ENCODE measurements at regions not wholly inside any gene's neighbourhood (a gene's known extent, or its start where the extent isn't known, plus 50 kb on each side); places are given as distances from the start of the nearest gene placed in this dataset.

DNA sequence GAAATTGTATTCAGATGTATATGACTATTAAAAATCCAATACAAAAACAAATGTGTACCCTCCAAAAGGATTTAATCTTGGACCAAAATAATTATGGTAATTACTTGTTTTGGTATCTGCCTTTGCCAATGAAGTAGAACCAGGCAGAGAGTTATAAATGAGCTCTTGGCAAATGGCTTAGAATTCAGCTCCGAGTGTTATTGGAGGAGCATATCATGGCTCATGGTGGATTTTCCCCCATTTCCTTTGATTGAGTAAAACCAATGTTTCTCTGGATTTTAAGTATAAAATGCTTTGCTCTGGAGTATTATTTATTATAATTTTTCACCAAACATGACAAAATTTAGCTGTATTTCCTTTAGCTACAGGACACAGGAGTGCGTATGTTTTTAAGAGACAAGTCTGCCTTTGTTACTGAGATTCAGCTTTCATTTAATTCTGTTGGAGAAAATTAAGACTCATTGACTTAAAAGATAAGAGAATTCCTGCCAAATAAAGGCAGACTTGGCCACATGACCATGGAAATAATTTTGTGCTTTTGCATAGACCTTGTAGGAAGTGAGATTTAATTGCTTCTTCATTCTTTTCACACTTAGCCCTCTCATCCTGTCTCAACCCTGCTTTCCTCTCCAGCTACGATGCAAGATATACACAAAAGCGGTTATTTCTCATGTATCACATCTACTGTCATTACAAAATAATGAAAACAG is 281.0 kb upstream of the SOX11 start:
- Histone ChIP-seq H3K9me3 (ENCODE audit: insufficient read depth, low read length, severe bottlenecking) (no peaks in the 10 kb centered on the region), H3K4me2 (ENCODE audit: insufficient read depth, low read length) (no peak overlapping the region), H3K9ac (ENCODE audit: low read depth, low read length) (no peak overlapping the region), H4K20me1 (ENCODE audit: insufficient read depth, low read length) (no peaks in the 10 kb centered on the region), H3K36me3 (ENCODE audit: insufficient read depth, low read length) (no peaks in the 10 kb centered on the region), H3K27ac (ENCODE audit: low read length) (no peak overlapping the region), H3K4me1 (ENCODE audit: insufficient read depth, low read length) (no peaks in the 10 kb centered on the region), H3K27me3 (ENCODE audit: insufficient read depth, low read length, poor library complexity) (no peaks in the 10 kb centered on the region), H3K4me3 (ENCODE audit: low read depth in 1 of 2, low read length in 2 of 2) (no peak overlapping the region), H2AFZ (ENCODE audit: low read depth, low read length) (no peak overlapping the region), H3K79me2 (ENCODE audit: insufficient read depth, low read length) (no peaks in the 10 kb centered on the region)
- TF ChIP-seq, protein P1, sequence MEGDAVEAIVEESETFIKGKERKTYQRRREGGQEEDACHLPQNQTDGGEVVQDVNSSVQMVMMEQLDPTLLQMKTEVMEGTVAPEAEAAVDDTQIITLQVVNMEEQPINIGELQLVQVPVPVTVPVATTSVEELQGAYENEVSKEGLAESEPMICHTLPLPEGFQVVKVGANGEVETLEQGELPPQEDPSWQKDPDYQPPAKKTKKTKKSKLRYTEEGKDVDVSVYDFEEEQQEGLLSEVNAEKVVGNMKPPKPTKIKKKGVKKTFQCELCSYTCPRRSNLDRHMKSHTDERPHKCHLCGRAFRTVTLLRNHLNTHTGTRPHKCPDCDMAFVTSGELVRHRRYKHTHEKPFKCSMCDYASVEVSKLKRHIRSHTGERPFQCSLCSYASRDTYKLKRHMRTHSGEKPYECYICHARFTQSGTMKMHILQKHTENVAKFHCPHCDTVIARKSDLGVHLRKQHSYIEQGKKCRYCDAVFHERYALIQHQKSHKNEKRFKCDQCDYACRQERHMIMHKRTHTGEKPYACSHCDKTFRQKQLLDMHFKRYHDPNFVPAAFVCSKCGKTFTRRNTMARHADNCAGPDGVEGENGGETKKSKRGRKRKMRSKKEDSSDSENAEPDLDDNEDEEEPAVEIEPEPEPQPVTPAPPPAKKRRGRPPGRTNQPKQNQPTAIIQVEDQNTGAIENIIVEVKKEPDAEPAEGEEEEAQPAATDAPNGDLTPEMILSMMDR (IDR thresholded peaks at IDR 0.05; ENCODE audit: borderline replicate concordance, extremely low read depth, low read length, poor library complexity, severe bottlenecking) = no peak
- TF ChIP-seq EZH2 (IDR thresholded peaks at IDR 0.05; ENCODE audit: borderline replicate concordance, low read depth, low read length, severe bottlenecking) = no peak
- DNase-seq (no peak), ATAC-seq (ENCODE audit: insufficient read depth, low read depth) (no peak)

DNA sequence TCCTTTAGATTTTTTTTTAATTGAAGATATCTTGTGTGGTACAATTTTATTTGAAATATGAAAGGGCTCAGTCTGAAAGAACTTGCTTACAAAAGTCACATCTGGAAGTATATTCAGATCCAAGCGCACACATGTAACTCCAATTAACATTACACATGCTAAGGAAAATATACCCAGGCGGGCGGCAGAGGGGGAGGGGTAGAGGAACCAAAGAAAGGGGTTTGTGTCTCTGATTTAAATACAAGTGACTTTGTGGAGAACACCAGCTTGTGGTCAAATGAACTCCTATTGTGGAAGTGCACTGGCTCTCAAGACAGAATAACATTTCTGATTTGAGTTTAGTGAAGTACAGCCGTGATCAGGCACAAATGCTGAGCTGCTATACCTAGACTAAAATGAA is 280.2 kb upstream of the SOX11 start:
- no peak overlapping the region for H3K4me2 ChIP-seq (ENCODE audit: insufficient read depth, low read length)
- no peaks in the 10 kb centered on the region for H3K9me3 ChIP-seq (ENCODE audit: insufficient read depth, low read length, severe bottlenecking)
- no peaks in the 10 kb centered on the region for H4K20me1 ChIP-seq (ENCODE audit: insufficient read depth, low read length)
- no peaks in the 10 kb centered on the region for H3K27me3 ChIP-seq (ENCODE audit: insufficient read depth, low read length, poor library complexity)
- H3K9ac ChIP-seq (ENCODE audit: low read depth, low read length) = no peak overlapping the region
- H3K4me3 ChIP-seq (ENCODE audit: low read depth in 1 of 2, low read length in 2 of 2) = no peak overlapping the region
- no peaks in the 10 kb centered on the region for H3K79me2 ChIP-seq (ENCODE audit: insufficient read depth, low read length)
- TF ChIP-seq EZH2 (IDR thresholded peaks at IDR 0.05; ENCODE audit: borderline replicate concordance, low read depth, low read length, severe bottlenecking) = no peak
- TF ChIP-seq, protein P1 (IDR thresholded peaks at IDR 0.05; ENCODE audit: borderline replicate concordance, extremely low read depth, low read length, poor library complexity, severe bottlenecking) = no peak
- H3K27ac ChIP-seq (ENCODE audit: low read length) = no peak overlapping the region
- no peak overlapping the region for H2AFZ ChIP-seq (ENCODE audit: low read depth, low read length)
- ATAC-seq (ENCODE audit: insufficient read depth, low read depth) (no peak), DNase-seq (no peak)
- H3K4me1 ChIP-seq (ENCODE audit: insufficient read depth, low read length) = no peaks in the 10 kb centered on the region
- H3K36me3 ChIP-seq (ENCODE audit: insufficient read depth, low read length) = no peaks in the 10 kb centered on the region

DNA sequence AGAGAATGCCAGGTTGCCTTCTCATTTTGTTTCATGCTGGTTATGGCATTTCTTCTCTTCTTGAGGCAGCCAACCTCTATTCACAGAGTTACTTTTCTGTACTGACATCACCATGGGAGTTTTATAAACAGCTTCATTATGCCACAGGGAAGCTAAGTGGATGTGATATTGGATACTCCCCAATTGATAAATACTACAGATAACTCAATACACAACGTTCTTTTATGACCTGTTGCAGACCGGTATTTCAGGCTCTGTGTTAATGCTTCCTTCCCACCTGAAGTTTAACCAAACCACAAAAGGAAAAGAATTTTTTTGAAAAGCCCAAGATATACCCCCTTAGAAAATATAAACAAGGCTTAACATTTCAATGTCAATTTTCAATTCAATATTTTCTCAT is 258.3 kb upstream of the SOX11 start:
- Histone ChIP-seq H3K4me1 (ENCODE audit: insufficient read depth, low read length) (no peaks in the 10 kb centered on the region), H3K4me2 (ENCODE audit: insufficient read depth, low read length) (no peak overlapping the region), H3K27ac (ENCODE audit: low read length) (no peak overlapping the region), H3K9me3 (ENCODE audit: insufficient read depth, low read length, severe bottlenecking) (no peaks in the 10 kb centered on the region), H3K79me2 (ENCODE audit: insufficient read depth, low read length) (no peaks in the 10 kb centered on the region), H3K9ac (ENCODE audit: low read depth, low read length) (no peak overlapping the region), H3K27me3 (ENCODE audit: insufficient read depth, low read length, poor library complexity) (no peaks in the 10 kb centered on the region), H3K4me3 (ENCODE audit: low read depth in 1 of 2, low read length in 2 of 2) (no peak overlapping the region), H4K20me1 (ENCODE audit: insufficient read depth, low read length) (no peaks in the 10 kb centered on the region), H3K36me3 (ENCODE audit: insufficient read depth, low read length) (no peaks in the 10 kb centered on the region), H2AFZ (ENCODE audit: low read depth, low read length) (no peak overlapping the region)
- no peak for DNase-seq
- TF ChIP-seq, protein P1 (IDR thresholded peaks at IDR 0.05; ENCODE audit: borderline replicate concordance, extremely low read depth, low read length, poor library complexity, severe bottlenecking) = no peak
- no peak for TF ChIP-seq EZH2 (IDR thresholded peaks at IDR 0.05; ENCODE audit: borderline replicate concordance, low read depth, low read length, severe bottlenecking)
- ATAC-seq (ENCODE audit: insufficient read depth, low read depth) = no peak

Measured in DND-41 (cell line).